GM21381 (cell line): ENCODE measurements at regions not wholly inside any gene's neighbourhood (a gene's known extent, or its start where the extent isn't known, plus 50 kb on each side); places are given as distances from the start of the nearest gene placed in this dataset.

Experiments
- ATAC-seq: cut with Tn5 transposase; IDR thresholded peaks from one replicate; pipeline ENCODE4 v1.9.1; 2021; ENCODE audit warnings: mild to moderate bottlenecking, moderate library complexity; ENCODE audit not compliant: unreplicated experiment

DNA sequence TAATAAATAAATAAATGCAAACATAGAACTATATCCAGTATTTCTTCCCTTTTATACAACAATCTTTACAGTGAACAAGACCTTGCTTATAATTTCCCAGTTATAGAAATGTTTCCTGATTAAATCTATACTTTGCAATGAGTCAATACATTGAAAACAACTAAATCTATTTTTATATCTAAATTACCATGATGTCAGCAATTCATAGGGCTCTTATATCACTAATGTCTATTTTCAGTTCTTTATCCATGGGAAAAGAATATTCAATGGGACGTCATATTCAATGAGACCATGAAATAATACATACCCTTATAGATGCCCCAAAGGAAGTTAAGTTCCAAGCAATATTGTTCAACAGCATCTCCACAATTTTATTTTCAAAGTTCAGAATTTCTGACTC, 359.9 kb downstream of the CASP12 start:
- no peak for ATAC-seq

DNA sequence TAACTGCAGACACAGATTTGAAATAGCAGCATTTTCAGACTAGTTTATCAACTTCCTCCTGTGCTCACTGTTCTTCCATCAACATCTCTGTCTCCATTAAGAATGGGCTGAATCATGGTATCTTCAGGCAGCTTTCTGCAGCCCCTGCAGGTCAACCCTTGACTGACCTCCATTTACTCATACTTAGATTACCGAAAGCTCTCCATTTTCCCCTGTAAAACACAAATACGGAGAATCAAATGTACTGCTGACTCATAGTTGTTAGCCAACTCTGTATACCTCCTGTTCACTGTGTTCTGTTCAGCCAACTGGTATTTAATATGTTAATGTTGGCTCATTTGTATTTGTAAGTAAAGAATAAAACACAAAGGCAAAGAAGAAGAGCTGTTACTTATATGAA, 364.0 kb downstream of the CASP12 start:
- no peak for ATAC-seq

DNA sequence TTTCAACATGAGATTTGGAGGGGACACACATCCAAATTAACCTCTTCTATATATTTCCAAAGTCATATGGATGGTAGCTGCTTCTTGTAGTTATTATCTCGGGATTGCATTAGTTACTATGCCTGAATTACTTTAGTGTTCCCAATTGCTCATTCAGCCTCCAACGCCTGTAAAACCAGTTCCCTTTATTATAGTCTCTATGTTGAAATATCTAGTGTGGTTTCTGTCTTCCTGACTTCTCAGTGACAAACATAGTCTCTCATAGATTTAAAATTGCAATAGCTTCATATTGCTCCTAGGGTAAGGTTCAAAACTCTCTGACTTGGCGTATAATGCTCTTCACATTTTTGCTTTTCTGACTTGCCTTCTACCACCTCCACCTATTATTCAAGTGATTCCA, 366.4 kb downstream of the CASP12 start:
- ATAC-seq: no peak

DNA sequence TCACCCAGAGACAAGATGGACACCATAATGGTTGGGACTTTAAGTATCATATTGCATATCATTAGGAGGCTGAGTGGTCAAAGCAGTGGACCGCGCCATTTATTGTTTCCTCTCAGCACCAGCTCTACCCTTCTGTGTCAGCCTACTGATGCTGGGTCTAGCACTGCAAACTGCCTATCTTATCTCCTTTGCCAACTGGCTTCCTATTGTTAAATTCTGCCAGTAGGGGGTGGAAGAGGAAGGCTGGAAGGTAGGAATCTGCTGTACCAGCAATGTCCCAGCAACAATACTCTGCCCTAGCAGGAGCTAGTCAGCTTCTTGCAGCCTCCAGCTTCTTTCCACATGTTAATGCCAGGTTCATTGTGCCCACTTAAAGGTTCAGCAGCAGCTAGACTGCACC, 367.1 kb upstream of the PDGFD start:
- ATAC-seq: peak; percentile 74

DNA sequence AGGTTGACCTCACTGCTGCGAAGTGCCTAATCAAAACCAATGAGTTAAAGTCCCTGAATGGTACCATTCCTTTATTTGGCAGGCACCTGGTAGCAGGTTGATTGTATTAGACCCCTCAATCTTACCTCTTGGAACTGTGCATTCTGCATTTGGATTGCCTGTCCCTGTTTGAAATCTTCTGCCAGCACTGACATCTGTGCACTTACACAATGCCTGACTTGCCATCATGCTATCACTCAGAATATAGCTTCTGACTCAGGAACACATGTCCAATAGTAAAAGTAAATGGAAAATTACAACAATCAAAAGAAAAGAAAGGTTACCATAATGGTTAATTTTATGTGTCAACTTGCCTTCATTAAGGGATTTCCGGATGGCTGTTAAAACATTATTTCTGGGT, 366.0 kb upstream of the PDGFD start:
- no peak for ATAC-seq

DNA sequence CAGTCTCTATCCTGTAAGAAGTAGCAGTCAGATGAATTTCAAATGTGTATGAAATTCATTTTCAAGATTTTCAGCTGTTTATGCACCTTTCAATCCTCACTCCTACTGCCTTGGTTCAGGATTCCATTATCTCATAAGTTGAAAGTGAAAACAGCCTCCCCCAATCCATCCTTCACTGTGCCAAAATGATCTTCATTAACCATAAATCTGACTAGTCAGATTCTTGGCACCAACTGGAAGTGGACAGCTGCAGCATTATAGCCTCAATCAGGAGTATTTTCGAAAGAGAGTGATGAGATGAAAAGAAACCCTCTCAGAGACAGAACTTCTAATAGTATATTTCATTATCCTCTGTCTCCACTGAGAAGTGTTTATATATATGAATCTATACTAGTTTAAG, 365.3 kb upstream of the PDGFD start:
- no peak for ATAC-seq

DNA sequence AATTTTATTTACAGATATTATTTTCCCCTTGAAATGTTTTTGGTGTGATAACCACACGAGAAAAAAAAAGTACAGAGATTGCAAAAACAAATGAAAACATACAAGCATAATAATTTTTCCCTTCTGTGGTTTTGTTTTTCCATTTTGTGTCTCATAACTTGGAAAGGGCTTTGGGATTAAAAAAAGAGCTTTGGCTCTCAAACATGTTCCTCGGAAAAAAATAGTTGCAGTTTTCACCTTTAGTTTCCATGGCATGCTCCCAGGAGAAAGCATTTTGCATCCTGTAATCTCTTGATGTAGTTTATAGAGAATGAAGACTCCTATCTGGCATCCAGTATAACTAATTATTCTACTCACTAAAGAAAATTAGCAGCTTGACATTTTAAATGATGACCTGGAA, 362.1 kb upstream of the PDGFD start:
- ATAC-seq: no peak

DNA sequence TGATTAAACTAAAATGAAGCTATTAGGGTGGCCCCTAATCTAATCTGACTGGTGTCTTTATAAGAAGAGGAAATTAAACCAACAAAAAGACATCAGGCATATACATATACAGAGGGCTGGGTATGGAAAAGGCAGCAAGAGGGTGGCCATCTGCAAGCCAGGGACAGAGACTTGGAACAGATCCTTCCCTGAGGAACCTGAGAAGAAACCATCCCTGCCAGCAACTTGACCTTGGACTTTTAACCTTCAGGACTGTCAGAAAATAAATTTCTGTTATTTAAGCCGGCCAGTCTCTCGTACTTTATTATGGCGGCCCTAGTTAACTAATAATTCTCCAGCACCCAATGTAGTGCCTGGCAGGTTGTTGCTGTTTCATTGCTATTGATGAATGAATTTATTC, 361.5 kb upstream of the PDGFD start:
- ATAC-seq: no peak

DNA sequence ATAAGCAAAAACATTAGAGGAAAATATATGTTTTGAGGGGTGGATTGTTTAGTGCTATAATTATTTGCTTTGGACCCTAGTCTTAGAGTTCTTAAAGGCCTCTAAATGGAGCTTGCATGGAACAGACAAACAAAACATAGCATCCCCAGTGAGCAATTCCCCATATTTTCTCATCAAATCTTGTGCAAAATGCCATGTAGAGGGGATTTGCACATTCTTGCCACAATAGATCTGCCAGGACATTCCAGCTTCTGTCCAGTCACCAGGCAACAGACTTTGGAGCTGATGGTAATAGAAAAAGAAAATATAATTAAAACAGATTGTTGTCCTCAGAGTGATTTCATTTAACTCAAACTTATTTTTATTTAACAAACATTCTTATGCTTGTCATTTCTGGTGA, 360.3 kb upstream of the PDGFD start:
- no peak for ATAC-seq

DNA sequence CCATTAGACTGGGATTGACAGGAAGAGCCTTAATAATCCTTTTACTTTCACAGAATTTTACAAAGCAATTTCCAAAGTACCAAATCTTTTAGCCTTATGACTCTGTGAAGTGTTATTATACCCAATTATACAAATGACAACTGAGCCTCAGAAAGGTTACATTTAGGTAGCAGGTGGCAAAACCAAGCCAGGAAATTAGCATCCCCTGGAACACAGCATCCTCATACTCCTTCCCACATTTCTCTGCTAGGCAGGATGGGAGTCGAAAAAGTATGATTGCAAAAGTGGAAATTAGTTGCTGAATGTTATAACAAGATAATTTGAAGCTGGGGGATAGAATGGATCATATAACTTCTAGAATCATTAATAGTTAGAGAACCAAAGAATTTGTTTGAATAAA, 359.7 kb upstream of the PDGFD start:
- ATAC-seq: no peak

DNA sequence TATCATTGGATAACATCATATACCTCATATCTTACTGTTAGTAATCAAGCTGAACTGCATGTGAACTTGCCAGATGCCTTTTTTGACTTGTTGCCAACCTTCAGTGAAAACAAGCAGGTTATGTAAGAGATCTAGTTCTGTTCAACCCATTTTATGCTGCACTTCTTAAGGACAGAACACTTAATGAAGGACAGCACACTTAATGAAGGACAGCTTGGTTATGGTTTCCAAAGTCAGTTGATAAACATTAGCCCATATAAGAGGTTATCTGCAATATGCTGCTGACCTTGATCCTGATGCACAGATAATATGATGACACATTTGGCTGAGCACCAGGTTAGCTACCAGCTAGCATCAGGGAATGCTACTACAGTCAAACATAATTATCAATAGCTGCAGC, 358.7 kb upstream of the PDGFD start:
- no peak for ATAC-seq

DNA sequence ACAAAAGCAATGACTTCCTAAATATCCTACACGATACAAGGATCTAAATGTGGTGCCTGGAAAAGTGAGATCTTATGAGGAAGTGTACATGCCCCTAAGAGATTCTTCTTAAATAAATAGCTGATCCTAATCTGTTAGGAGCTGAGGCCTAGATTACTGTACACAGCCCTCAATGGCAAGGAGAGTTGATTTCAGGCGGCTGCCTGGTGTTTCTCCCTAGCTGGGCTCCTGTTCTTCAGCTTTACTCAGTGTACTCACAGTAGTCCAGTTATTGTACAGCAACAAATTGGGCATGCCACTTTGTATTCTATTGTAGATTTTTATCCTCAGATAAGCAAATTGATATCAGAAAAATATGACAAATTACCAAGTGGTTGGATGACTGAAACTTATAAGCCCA, 358.2 kb upstream of the PDGFD start:
- ATAC-seq: no peak

DNA sequence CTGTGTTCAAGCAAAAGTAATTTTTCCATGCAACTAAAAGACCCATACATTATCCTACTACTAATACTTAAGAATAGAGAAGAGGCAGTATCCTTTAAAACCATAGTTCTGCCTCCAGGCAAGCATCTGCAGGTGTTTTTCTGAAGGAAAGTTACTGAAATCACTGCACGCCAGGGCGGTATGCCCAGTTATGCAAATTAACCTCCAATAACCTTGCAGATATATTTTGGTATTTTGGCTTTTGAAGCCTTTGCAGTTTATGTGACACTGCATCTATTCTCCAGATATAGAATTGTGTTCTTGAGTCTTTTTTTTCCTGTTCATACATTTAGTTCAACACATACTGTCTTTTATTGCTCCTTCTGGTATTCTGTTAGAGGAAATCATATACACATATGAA, 346.2 kb upstream of the PDGFD start:
- no peak for ATAC-seq

DNA sequence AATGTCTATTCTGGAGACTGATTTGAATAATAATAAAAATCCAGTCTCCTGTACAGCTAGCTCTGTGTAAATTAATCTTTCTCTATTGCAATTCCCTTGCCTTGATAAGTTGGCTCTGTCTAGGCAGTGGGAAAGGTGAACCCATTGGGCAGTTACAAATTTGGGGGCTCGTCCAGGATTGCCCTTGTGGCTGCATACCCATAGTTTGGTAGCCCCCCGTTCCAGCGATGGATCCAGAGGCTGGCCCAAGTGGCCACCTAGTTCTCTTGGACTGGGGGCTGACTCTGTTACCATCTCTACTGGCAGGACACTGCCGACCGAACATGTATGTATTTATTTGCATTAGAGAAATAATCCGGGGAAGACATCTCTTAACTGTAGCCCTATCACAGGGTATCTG, 326.2 kb upstream of the PDGFD start:
- ATAC-seq: no peak

DNA sequence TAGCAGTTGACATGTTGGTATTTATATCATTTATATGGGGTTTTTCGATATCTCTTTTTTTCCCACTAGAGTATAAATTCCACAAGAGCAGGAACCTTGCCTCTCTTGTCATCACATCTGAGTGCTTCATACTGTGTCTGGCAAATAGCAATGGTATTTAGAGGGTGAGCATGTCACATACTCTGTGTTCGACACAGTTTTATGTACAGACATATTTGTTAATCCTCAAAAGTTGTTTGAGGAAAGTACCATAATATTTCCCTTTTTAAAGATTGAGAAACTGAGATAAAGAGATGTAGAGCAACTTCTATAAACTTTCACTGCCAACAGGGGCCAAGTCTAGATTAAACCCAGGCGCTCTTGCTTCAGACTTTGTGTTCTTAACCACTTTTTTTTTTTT, 324.6 kb upstream of the PDGFD start:
- ATAC-seq: no peak

DNA sequence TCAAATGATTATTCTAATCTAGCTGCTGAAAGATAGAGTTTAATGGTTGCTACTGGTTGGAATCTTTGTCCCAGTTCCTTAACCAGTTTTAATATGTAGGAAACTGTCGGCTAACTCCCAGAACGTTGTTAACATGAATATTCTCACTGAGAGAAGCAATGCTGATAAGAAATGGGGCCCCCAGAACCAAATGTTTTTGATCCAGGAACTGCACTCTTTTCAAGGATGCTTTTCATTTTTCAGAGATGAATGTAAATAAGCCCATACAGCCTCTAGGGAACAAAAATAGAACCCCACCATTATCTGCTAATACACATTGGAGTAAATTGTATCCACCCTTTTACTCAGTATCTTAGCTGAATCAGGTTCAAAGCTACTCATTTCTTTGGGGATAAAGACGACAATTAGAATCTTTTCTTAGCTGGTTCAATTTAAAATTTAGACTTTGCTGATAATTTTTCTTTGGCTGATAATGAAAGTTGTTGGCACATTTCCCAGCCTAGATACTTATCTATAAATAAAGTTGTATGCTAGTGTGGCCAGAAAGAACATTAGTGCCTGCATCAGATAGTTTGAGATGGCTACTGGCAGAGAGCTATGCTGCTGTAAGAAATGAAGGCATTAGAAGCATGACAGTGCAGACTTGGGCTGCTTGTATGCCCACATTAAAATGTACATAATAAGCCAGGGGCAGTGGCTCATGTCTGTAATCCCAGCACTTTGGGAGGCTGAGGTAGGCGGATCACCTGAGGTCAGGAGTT, 323.3 kb upstream of the PDGFD start:
- ATAC-seq: no peak

DNA sequence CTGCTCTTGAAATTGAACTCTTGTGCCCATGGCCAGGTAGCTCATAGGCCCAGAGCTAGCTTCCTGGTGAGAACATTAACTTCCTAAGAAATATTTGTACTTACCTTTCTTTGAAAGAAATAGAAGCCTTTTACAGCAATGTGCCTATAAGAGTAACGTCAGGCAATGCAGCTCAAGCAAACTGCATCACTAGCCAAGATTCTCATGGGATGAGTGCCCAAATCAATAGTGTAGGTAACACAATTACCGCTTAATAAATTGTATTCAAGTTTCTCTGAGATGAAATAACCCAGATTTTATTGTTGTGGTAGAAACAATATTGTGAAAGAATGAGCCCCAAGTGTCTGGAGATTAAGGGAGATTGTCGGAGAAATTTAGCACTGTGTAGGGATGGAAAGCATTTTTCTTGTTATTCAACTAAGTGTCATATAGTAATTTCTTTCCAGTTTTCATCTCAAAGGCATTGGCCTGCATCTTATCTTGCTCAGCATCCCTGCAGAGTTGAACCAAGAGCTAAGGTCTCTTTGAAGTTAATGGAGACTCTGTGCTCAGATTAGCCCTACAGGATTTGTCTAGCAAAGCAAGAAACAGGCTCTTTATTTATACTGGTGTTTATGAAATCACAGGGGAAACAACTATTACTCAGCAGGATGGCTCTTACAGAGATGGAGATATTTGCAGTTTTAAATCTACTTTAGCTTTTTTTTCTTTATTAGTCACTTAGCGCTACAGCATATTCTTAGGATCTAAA, 321.0 kb upstream of the PDGFD start:
- ATAC-seq: no peak

DNA sequence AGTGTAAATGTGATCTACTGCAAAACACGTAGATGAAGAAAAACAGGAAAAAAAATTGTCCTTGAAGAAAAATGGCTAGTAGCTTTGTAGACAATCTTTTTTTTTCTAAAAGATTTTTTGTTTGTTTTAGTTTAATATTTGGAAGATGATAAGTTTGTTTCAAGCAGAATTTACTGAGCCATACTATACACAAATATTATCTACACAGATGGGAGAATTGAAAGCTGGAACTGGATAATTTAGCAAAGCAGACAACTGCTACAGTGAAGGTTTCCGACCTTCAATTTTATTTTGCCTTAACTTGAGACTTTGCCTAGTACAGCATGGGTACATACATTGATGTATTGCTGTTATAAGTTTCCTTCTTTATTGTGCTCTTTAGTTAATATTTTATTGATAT, 313.0 kb upstream of the PDGFD start:
- no peak for ATAC-seq

DNA sequence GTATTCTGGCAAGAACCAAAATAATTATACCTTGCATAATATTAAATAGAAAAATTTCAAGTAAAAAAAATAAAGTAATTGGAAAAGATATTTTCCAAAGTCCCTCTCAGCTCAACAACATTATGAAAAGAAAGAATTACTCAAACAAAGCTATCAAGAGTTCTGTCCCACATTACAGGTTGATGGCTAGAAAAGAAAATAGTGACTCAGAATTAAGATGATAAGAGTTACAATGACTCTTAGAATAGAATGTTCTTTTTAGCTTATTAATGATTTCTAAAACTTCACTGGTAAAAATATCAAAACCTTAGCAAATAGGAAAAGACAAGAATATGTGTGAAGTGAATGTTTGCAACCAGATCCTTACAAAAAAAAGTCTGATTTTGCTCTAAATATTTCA, 312.5 kb upstream of the PDGFD start:
- ATAC-seq: no peak

DNA sequence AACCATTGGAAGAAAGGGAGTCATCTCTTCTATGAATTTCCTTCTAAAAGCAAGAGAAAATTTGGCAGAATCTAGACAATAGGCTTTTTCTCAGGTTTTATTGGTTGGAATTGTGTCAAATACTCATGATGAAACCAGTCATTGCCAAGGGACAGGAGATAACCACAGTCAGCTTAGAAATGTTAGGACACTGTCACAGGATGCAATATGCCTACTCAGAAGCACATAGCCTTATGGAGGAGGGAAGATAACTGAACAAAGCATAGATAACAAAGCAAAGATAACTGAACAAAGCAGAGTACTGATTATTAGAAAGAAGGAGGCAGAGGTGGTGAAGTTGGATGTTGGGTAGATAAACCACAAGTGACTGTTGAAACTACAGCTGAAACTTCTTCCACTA, 303.5 kb upstream of the PDGFD start:
- no peak for ATAC-seq

DNA sequence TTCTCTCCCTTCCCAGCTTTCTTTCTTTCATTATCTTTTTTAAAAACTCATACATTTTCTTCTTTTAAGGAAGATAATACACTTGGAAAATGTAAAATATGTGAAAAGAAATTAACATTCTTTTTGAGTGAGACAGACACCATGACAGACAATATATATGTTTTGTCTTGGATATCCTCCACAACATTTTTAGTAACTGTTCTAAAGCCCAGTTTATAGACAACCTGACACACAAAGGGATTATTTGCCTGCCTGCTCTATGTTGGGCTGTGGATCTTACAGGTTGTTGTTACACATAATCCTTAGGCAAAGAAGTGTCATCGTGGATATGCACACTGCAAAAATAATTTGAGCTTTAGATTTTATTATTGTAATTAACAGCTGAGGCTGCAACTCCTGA, 301.4 kb upstream of the PDGFD start:
- ATAC-seq: no peak

DNA sequence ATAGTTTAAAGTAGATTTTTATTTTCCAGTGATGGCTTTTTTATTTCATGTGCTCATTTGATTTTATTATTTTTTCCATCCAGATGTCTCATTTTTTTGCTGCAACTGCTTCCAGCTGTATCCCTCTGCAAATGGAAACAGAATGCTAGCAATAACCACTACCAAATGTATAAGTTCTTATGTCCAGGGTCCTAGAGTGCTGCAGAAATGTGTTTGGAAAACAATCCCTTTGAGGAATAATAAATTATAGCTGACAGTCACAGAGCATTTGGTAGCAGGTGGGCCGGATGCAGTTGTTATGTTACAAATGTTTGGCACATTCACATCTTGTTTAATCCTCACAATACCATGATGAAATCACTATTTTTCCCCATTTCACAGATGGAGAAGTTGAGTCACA, 300.7 kb upstream of the PDGFD start:
- no peak for ATAC-seq

DNA sequence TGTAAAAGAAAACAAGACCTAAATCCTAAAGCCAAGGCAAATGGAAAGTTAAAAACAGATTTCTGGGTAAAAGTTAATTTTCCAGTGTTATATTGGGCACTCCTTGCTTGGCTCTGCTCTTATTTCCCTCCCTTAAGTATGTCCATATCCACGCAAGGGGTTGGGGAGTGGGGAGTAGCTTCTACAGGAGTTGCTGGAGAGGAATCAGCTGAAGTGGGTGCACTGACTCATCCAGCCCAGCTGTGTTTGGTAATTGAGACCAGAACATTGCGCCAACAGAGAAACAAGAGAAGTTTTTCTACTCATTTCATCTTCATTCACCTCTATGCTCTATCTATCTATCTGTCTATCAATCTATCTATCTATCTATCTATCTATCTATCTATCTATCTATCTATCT, 298.4 kb upstream of the PDGFD start:
- ATAC-seq: no peak
